Mesenchymal stem cell (in vitro differentiated cells and primary cell): ENCODE measurements at regions not wholly inside any gene's neighbourhood (a gene's known extent, or its start where the extent isn't known, plus 50 kb on each side); places are given as distances from the start of the nearest gene placed in this dataset.

ENCODE experiments used
- DNase-seq: peaks from one replicate; pipeline ENCODE4 v3.0.0-alpha.2; 2013
- H2AFZ ChIP-seq: one replicate; pipeline ENCODE4 v1.6.1; 2013; ENCODE audit warnings: low read depth, mild to moderate bottlenecking, control low read depth, inconsistent platforms, low read length, moderate library complexity
- H2AK5ac ChIP-seq: 2 replicates; pipeline ENCODE4 v1.6.1; 2013; ENCODE audit warnings: low read length, moderate library complexity, mild to moderate bottlenecking, inconsistent platforms; ENCODE audit not compliant: severe bottlenecking
- H2BK120ac ChIP-seq: one replicate; pipeline ENCODE4 v1.6.1; 2013; ENCODE audit warnings: low read depth, mild to moderate bottlenecking, inconsistent platforms, low read length, moderate library complexity
- H2BK12ac ChIP-seq, 2 experiments: one replicate each; pipeline ENCODE4 v1.6.1; 2013; ENCODE audit warnings: inconsistent platforms in 2 of 2, low read length in 2 of 2, mild to moderate bottlenecking in 2 of 2, moderate library complexity in 2 of 2, control low read depth in 1 of 2
- H2BK15ac ChIP-seq: one replicate; pipeline ENCODE4 v1.6.1; 2013; ENCODE audit warnings: mild to moderate bottlenecking, low read depth, inconsistent platforms; ENCODE audit not compliant: poor library complexity, severe bottlenecking
- H2BK5ac ChIP-seq: 2 replicates; pipeline ENCODE4 v1.6.1; 2013; ENCODE audit warnings: low read depth, mild to moderate bottlenecking, low read length, control low read depth, inconsistent platforms; ENCODE audit not compliant: poor library complexity, severe bottlenecking
- H3K14ac ChIP-seq, 2 experiments: one replicate each; pipeline ENCODE4 v1.6.1; 2013; ENCODE audit warnings: inconsistent platforms in 2 of 2, low read length in 2 of 2, control low read depth in 1 of 2, mild to moderate bottlenecking in 1 of 2, moderate library complexity in 1 of 2
- H3K18ac ChIP-seq, 2 experiments: one replicate each; pipeline ENCODE4 v1.6.1; 2013; ENCODE audit warnings: inconsistent platforms in 2 of 2, low read length in 2 of 2, control low read depth in 1 of 2, low read depth in 1 of 2, mild to moderate bottlenecking in 1 of 2
- H3K23ac ChIP-seq, 2 experiments: one replicate each; pipeline ENCODE4 v1.6.1; 2013; ENCODE audit warnings: inconsistent platforms in 2 of 2, low read length in 2 of 2, mild to moderate bottlenecking in 2 of 2, moderate library complexity in 2 of 2, control low read depth in 1 of 2
- H3K27ac ChIP-seq: 2 replicates; pipeline ENCODE4 v1.5.1; 2013; ENCODE audit warnings: mild to moderate bottlenecking, moderate library complexity, low read length, control low read depth, inconsistent platforms; ENCODE audit not compliant: poor library complexity, severe bottlenecking
- H3K27me3 ChIP-seq, 2 experiments: 2 replicates each; pipeline versions ENCODE4 v1.6.1 to v1.7.0; 2013; ENCODE audit warnings: low read length in 2 of 2, mild to moderate bottlenecking in 2 of 2, moderate library complexity in 2 of 2, control low read depth in 1 of 2, inconsistent platforms in 1 of 2; ENCODE audit not compliant: control insufficient read depth in 1 of 2, insufficient read depth in 1 of 2
- H3K36me3 ChIP-seq, 2 experiments: 2 replicates each; pipeline versions ENCODE4 v1.6.1 to v1.7.0; 2013; ENCODE audit warnings: low read length in 2 of 2, control low read depth in 1 of 2, inconsistent platforms in 1 of 2, low read depth in 1 of 2, mild to moderate bottlenecking in 1 of 2; ENCODE audit not compliant: insufficient read depth in 2 of 2, control insufficient read depth in 1 of 2
- H3K4ac ChIP-seq, 2 experiments: one replicate each; pipeline ENCODE4 v1.6.1; 2013; ENCODE audit warnings: inconsistent platforms in 2 of 2, low read length in 2 of 2, mild to moderate bottlenecking in 2 of 2, moderate library complexity in 2 of 2, control low read depth in 1 of 2, low read depth in 1 of 2
- H3K4me1 ChIP-seq: 2 replicates; pipeline ENCODE4 v1.6.1; 2013; ENCODE audit warnings: low read depth, low read length, control low read depth; ENCODE audit not compliant: control insufficient read depth, insufficient read depth
- H3K4me2 ChIP-seq: 2 replicates; pipeline ENCODE4 v1.6.1; 2013; ENCODE audit warnings: low read length, mild to moderate bottlenecking, inconsistent platforms; ENCODE audit not compliant: poor library complexity, severe bottlenecking
- H3K4me3 ChIP-seq, 2 experiments: 2 replicates each; pipeline versions ENCODE4 v1.5.1 to v1.7.0; 2013; ENCODE audit warnings: low read length in 2 of 2, mild to moderate bottlenecking in 2 of 2, control low read depth in 1 of 2, low read depth in 1 of 2; ENCODE audit not compliant: insufficient read depth in 1 of 2
- H3K79me1 ChIP-seq: replicated peaks from 2 replicates; pipeline ENCODE4 v1.6.1; 2013; ENCODE audit warnings: mild to moderate bottlenecking, control low read depth, low read length, inconsistent platforms; ENCODE audit not compliant: poor library complexity, severe bottlenecking
- H3K9ac ChIP-seq: 2 replicates; pipeline ENCODE4 v1.7.0; 2013; ENCODE audit warnings: mild to moderate bottlenecking, low read length, moderate library complexity
- H3K9me3 ChIP-seq: 2 replicates; pipeline ENCODE4 v1.7.0; 2013; ENCODE audit warnings: mild to moderate bottlenecking, low read length; ENCODE audit not compliant: control insufficient read depth
- H4K8ac ChIP-seq: one replicate; pipeline ENCODE4 v1.6.1; 2013; ENCODE audit warnings: inconsistent platforms, mild to moderate bottlenecking, low read length, moderate library complexity
- H4K91ac ChIP-seq: one replicate; pipeline ENCODE4 v1.6.1; 2013; ENCODE audit warnings: mild to moderate bottlenecking, low read length, inconsistent platforms
- WGBS: methylation state at CpG from one replicate; pipeline ENCODE4 v1.1.7; 2013; ENCODE audit warnings: mixed read lengths; 5-methylcytosine and 5-hydroxymethylcytosine counted together

GRCh38 chr5:45109062-45109461, 300.3 kb downstream of the MRPS30 start:
- WGBS: 100% methylated on average over 1 of the region's 1 CpG
- H3K79me1 ChIP-seq: no peaks in the 10 kb centered on the region
- no peaks in the 10 kb centered on the region for H3K9me3 ChIP-seq
- H3K27ac ChIP-seq: no peak overlapping the region
- no peak overlapping the region for H2BK5ac ChIP-seq
- no peak overlapping the region for H2BK120ac ChIP-seq
- H2BK12ac ChIP-seq: no peak overlapping the region
- H3K14ac ChIP-seq: no peak overlapping the region
- no peak overlapping the region for H2BK15ac ChIP-seq
- H3K27me3 ChIP-seq: no peaks in the 10 kb centered on the region
- no peaks in the 10 kb centered on the region for H3K4me1 ChIP-seq
- DNase-seq: no peak
- no peak overlapping the region for H3K4ac ChIP-seq
- no peak overlapping the region for H2AFZ ChIP-seq
- H2AK5ac ChIP-seq: no peak overlapping the region
- H3K36me3 ChIP-seq: no peaks in the 10 kb centered on the region
- H3K18ac ChIP-seq: no peak overlapping the region
- no peak overlapping the region for H4K91ac ChIP-seq
- H3K9ac ChIP-seq: no peak overlapping the region
- no peak overlapping the region for H3K23ac ChIP-seq
- no peak overlapping the region for H3K4me2 ChIP-seq
- no peak overlapping the region for H4K8ac ChIP-seq
- H3K4me3 ChIP-seq: no peak overlapping the region

DNA sequence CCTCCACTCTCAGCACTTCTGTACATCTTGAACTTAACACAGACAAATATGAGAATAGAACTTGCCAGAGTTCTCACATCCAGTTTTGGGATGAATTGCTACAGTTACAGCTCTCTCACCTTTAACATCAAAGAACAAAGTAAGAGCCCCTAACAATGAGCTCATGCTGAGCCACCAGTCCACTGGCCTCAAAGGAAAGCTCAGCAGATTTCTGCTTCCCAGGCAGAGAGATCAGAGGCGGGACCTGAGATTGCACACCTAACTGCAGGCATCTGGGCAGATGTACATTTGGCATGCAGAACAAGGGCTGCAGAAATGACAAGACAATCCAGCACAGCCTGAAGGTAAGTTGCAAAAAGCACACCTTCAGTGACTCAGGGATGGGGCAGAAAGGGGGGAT, 300.9 kb downstream of the MRPS30 start:
- H2AFZ ChIP-seq: no peak overlapping the region
- WGBS: 96% methylated on average over 1 of the region's 1 CpG
- H2BK15ac ChIP-seq: no peak overlapping the region
- no peaks in the 10 kb centered on the region for H3K4me1 ChIP-seq
- no peak overlapping the region for H4K8ac ChIP-seq
- H2BK5ac ChIP-seq: no peak overlapping the region
- DNase-seq: no peak
- no peak overlapping the region for H3K18ac ChIP-seq
- H2BK12ac ChIP-seq: no peak overlapping the region
- H3K9me3 ChIP-seq: no peaks in the 10 kb centered on the region
- no peak overlapping the region for H3K27ac ChIP-seq
- H3K79me1 ChIP-seq: no peaks in the 10 kb centered on the region
- H3K14ac ChIP-seq: no peak overlapping the region
- no peak overlapping the region for H3K4me2 ChIP-seq
- H3K4ac ChIP-seq: no peak overlapping the region
- no peak overlapping the region for H4K91ac ChIP-seq
- H3K23ac ChIP-seq: no peak overlapping the region
- no peak overlapping the region for H3K4me3 ChIP-seq
- no peaks in the 10 kb centered on the region for H3K36me3 ChIP-seq
- H3K9ac ChIP-seq: no peak overlapping the region
- no peak overlapping the region for H2AK5ac ChIP-seq
- H3K27me3 ChIP-seq: no peaks in the 10 kb centered on the region
- H2BK120ac ChIP-seq: no peak overlapping the region

GRCh38 chr5:45110399-45110798, 301.7 kb downstream of the MRPS30 start:
- Histone ChIP-seq H3K9me3 (no peaks in the 10 kb centered on the region), H2BK12ac (no peak overlapping the region), H3K79me1 (no peaks in the 10 kb centered on the region), H3K27me3 (no peaks in the 10 kb centered on the region), H2AK5ac (no peak overlapping the region), H3K4ac (no peak overlapping the region), H3K9ac (no peak overlapping the region), H3K14ac (no peak overlapping the region), H3K27ac (no peak overlapping the region), H4K8ac (no peak overlapping the region), H3K4me3 (no peak overlapping the region), H4K91ac (no peak overlapping the region), H2BK15ac (no peak overlapping the region), H2BK5ac (no peak overlapping the region), H3K36me3 (no peaks in the 10 kb centered on the region), H3K23ac (no peak overlapping the region), H3K18ac (no peak overlapping the region), H2BK120ac (no peak overlapping the region), H3K4me1 (no peaks in the 10 kb centered on the region), H3K4me2 (no peak overlapping the region), H2AFZ (no peak overlapping the region)
- no peak for DNase-seq
- 38% methylated on average over 1 of the region's 1 CpG for WGBS

GRCh38 chr5:45113726-45114125, 305.0 kb downstream of the MRPS30 start:
- Histone ChIP-seq H3K4me2 (no peak overlapping the region), H2AK5ac (no peak overlapping the region), H2AFZ (no peak overlapping the region), H3K4ac (no peak overlapping the region), H3K4me3 (no peak overlapping the region), H2BK5ac (no peak overlapping the region), H4K91ac (no peak overlapping the region), H3K9me3 (no peaks in the 10 kb centered on the region), H2BK15ac (no peak overlapping the region), H3K23ac (no peak overlapping the region), H2BK120ac (no peak overlapping the region), H3K4me1 (no peaks in the 10 kb centered on the region), H4K8ac (no peak overlapping the region), H2BK12ac (no peak overlapping the region), H3K27me3 (no peaks in the 10 kb centered on the region), H3K18ac (no peak overlapping the region), H3K14ac (no peak overlapping the region), H3K27ac (peak overlapping the region; percentile 43), H3K9ac (no peak overlapping the region), H3K79me1 (no peaks in the 10 kb centered on the region), H3K36me3 (no peaks in the 10 kb centered on the region)
- 24% methylated on average over 2 of the region's 2 CpGs for WGBS
- peak; percentile 40 for DNase-seq
